K562 (cell line): ENCODE measurements at regions not wholly inside any gene's neighbourhood (a gene's known extent, or its start where the extent isn't known, plus 50 kb on each side); places are given as distances from the start of the nearest gene placed in this dataset.

Source experiments
- ATAC-seq: fragments of 200-7000 bp; cut with Tn5 transposase; 3 replicates; pipeline ENCODE4 v1.9.1; 2020; ENCODE audit warnings: moderate library complexity
- BruUV-seq: library from RNA; stranded (reverse); fragments of 400-500 nt; replicated peaks from 2 replicates; lab custom pipeline; 2021; lab: Mats Ljungman, UMichigan
- CTCF ChIA-PET: fragments of 300-600 bp; formaldehyde crosslinking; extraction: SDS; loops from one replicate; lab custom pipeline; 2021; ENCODE audit warnings: low intra/inter-chr PET ratio; lab: Yijun Ruan, JAX
- POLR2A ChIA-PET: fragments of 300-600, 350-650 bp; sonication (Branson Sonifier 250); formaldehyde crosslinking; extraction: SDS; loops from one replicate; lab custom pipeline; 2021; ENCODE audit warnings: antibody characterized with exemption, inconsistent platforms; lab: Yijun Ruan, JAX
- DNase-seq, 4 experiments: peaks; one replicate each; pipeline versions ENCODE4 v3.0.0 to v3.0.0-alpha.2; 2011 to 2018; ENCODE audit warnings: low spot score in 3 of 4, mixed read lengths in 3 of 4; ENCODE audit errors: extremely low read depth in 1 of 4
- FAIRE-seq: peaks from 2 replicates; lab custom pipeline; 2011; peaks lifted over from hg19 to GRCh38; lab: Jason Lieb, UNC
- H2AFZ ChIP-seq: 2 replicates; pipeline ENCODE4 v1.6.0; 2011; ENCODE audit warnings: low read depth, low read length, control low read depth, inconsistent platforms
- H3K27ac ChIP-seq: fragments of 200-600 bp; 3 replicates; pipeline ENCODE4 v1.8.0; 2011; ENCODE audit warnings: low read depth, mild to moderate bottlenecking, control low read depth, inconsistent platforms, low read length, moderate library complexity, mixed read lengths; ENCODE audit errors: extremely low read depth
- H3K27me3 ChIP-seq, 2 experiments: fragments of 300-600 bp in 1 of 2; 2 replicates in 1 of 2; 3 replicates in 1 of 2; pipeline versions ENCODE4 v1.6.0 to v1.8.0; 2011; ENCODE audit warnings: inconsistent platforms in 2 of 2, low read length in 2 of 2, mild to moderate bottlenecking in 1 of 2, mixed read lengths in 1 of 2, moderate library complexity in 1 of 2; ENCODE audit not compliant: control insufficient read depth in 2 of 2, insufficient read depth in 2 of 2
- H3K36me3 ChIP-seq: fragments of 300-600 bp; 3 replicates; pipeline ENCODE4 v1.8.0; 2011; ENCODE audit warnings: mild to moderate bottlenecking, low read length, inconsistent platforms; ENCODE audit not compliant: control insufficient read depth, insufficient read depth
- H3K4me1 ChIP-seq, 2 experiments: fragments of 200-600 bp in 1 of 2; replicated peaks in 1 of 2; 2 replicates in 1 of 2; 3 replicates in 1 of 2; pipeline versions ENCODE4 v1.5.1 to v1.8.0; 2011; ENCODE audit warnings: inconsistent platforms in 2 of 2, low read length in 2 of 2, mild to moderate bottlenecking in 1 of 2, mixed read lengths in 1 of 2, moderate library complexity in 1 of 2; ENCODE audit not compliant: control insufficient read depth in 2 of 2, insufficient read depth in 2 of 2
- H3K4me2 ChIP-seq: 2 replicates; pipeline ENCODE4 v1.6.1; 2011; ENCODE audit warnings: low read length, control low read depth, inconsistent platforms, mixed read lengths; ENCODE audit not compliant: insufficient read depth
- H3K4me3 ChIP-seq: fragments of 200-600 bp; sonication (generic), shearing (Covaris generic); 2 replicates; pipeline ENCODE4 v1.5.1; 2016; ENCODE audit warnings: control low read depth, inconsistent platforms
- H3K79me2 ChIP-seq: fragments of 200-600 bp; 3 replicates; pipeline ENCODE4 v1.8.0; 2011; ENCODE audit warnings: low read length, inconsistent platforms; ENCODE audit not compliant: control insufficient read depth, insufficient read depth
- H3K9ac ChIP-seq, 2 experiments: 2 replicates each; pipeline versions ENCODE4 v1.6.0 to v1.6.1; 2011; ENCODE audit warnings: low read depth in 2 of 2, low read length in 2 of 2, control low read depth in 1 of 2, inconsistent platforms in 1 of 2, mild to moderate bottlenecking in 1 of 2, mixed read lengths in 1 of 2; ENCODE audit not compliant: insufficient read depth in 1 of 2
- H3K9me1 ChIP-seq: one replicate; pipeline ENCODE4 v1.6.0; 2011; ENCODE audit warnings: inconsistent platforms, mild to moderate bottlenecking, low read length, moderate library complexity; ENCODE audit not compliant: control insufficient read depth, insufficient read depth
- H3K9me3 ChIP-seq: replicated peaks from 2 replicates; pipeline ENCODE4 v1.5.1; 2011; ENCODE audit warnings: low read depth, low read length, inconsistent platforms; ENCODE audit not compliant: control insufficient read depth, insufficient read depth
- H4K20me1 ChIP-seq: replicated peaks from 2 replicates; pipeline ENCODE4 v1.6.1; 2011; ENCODE audit warnings: low read length, inconsistent platforms, mixed read lengths; ENCODE audit not compliant: control insufficient read depth, insufficient read depth
- HIVEP1 ChIP-seq: fragments of 250-450 bp; sonication (Bioruptor Pico); IDR thresholded peaks from 2 replicates; pipeline ENCODE4 v1.4.0; 2020; ENCODE audit warnings: mild to moderate bottlenecking
- ID3 ChIP-seq, 2 experiments: fragments of 250-450 bp in 1 of 2; fragments of 450-650 bp in 1 of 2; sonication (Bioruptor Pico) in 1 of 2; IDR thresholded peaks; 2 replicates each; pipeline versions ENCODE4 v1.6.1 to v1.8.0; 2016 to 2021; ENCODE audit warnings: mild to moderate bottlenecking in 2 of 2, moderate library complexity in 2 of 2, missing compliant biosample characterization in 1 of 2, missing genetic modification characterization in 1 of 2
- POLR2G ChIP-seq: fragments of 200-400 bp; formaldehyde crosslinking; IDR thresholded peaks from 2 replicates; pipeline ENCODE4 v1.6.1; 2017; ENCODE audit warnings: low read depth, mild to moderate bottlenecking, antibody characterized with exemption, low read length, moderate library complexity
- WGBS: fragments of 100-300 bp; shearing (Covaris generic); methylation state at CpG from one replicate; pipeline ENCODE4 v1.1.6; 2016; ENCODE audit warnings: low coverage, mixed read lengths; ENCODE audit not compliant: insufficient coverage; ENCODE audit errors: missing lambda C conversion rate; 5-methylcytosine and 5-hydroxymethylcytosine counted together
- in situ Hi-C: fragments of 300-500 bp; cut with MboI; formaldehyde crosslinking; loops from 4 replicates; pipeline ENCODE4 v1.15.0; 2018; ENCODE audit warnings: inconsistent platforms, mixed read lengths
- intact Hi-C: fragments of 100-400 bp; cut with micrococcal nuclease; formaldehyde crosslinking; loops from 2 replicates; pipeline ENCODE4 v1.14.2; 2022
- TF ChIP-seq, protein P1 (sequence below): sonication (generic); formaldehyde crosslinking; IDR thresholded peaks from 2 replicates; pipeline ENCODE4 v1.8.1; 2023; ENCODE audit warnings: mild to moderate bottlenecking, missing genetic modification reagents

GRCh38 chr2:30074023-30074422, 72.8 kb upstream of the YPEL5 start:
- ChIA-PET CTCF (interaction anchor here (0.7 kb wide), 1 partner anchor 1113 kb away, joined by 3 read pairs; no protein-coding TSS in a partner anchor), POLR2A (no interaction called here)
- Histone ChIP-seq H3K27ac (no peak overlapping the region), H2AFZ (no peak overlapping the region), H3K79me2 (no peaks in the 10 kb centered on the region), H3K9ac (no peak overlapping the region), H3K4me2 (no peak overlapping the region), H3K36me3 (no peaks in the 10 kb centered on the region), H3K9me3 (no peaks in the 10 kb centered on the region), H4K20me1 (peaks cover 2% of the 10 kb centered on the region; the same call in 1 of the 2 replicates), H3K4me1 (no peaks in the 10 kb centered on the region), H3K27me3 (peaks cover 3 to 18% of the 10 kb centered on the region in 2 experiments; a peak in 3 of 5 replicates), H3K4me3 (no peak overlapping the region), H3K9me1 (no peaks in the 10 kb centered on the region)
- ATAC-seq: no peak
- WGBS: 3% methylated on average over 6 of the region's 6 CpGs
- no peak for FAIRE-seq
- intact Hi-C loops (loop anchor here (10.0 kb wide), 1 partner anchor 1119 kb away; no protein-coding TSS in a partner anchor), in situ Hi-C loops (loop anchor here (25.0 kb wide), 1 partner anchor 1112 kb away; no protein-coding TSS in a partner anchor)
- no peak for DNase-seq
- TF ChIP-seq ID3 (CRISPR knock-in tag; IDR thresholded peaks at IDR 0.05) (no peak), ID3 (tag; IDR thresholded peaks at IDR 0.05) (no peak), HIVEP1 (CRISPR knock-in tag) (no peak), POLR2G (no peak)
- TF ChIP-seq, protein P1, sequence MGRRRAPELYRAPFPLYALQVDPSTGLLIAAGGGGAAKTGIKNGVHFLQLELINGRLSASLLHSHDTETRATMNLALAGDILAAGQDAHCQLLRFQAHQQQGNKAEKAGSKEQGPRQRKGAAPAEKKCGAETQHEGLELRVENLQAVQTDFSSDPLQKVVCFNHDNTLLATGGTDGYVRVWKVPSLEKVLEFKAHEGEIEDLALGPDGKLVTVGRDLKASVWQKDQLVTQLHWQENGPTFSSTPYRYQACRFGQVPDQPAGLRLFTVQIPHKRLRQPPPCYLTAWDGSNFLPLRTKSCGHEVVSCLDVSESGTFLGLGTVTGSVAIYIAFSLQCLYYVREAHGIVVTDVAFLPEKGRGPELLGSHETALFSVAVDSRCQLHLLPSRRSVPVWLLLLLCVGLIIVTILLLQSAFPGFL (CRISPR knock-in tag): no peak
- no TSS peak for BruUV-seq
